NT2/D1 (cell line): ENCODE measurements at regions not wholly inside any gene's neighbourhood (a gene's known extent, or its start where the extent isn't known, plus 50 kb on each side); places are given as distances from the start of the nearest gene placed in this dataset.

Experiments used
- YY1 ChIP-seq: IDR thresholded peaks from 2 replicates; pipeline ENCODE4 v1.6.1; 2011; ENCODE audit not compliant: insufficient read length, insufficient read depth
- ZNF274 ChIP-seq: IDR thresholded peaks from 2 replicates; pipeline ENCODE4 v1.6.1; 2011; ENCODE audit warnings: mild to moderate bottlenecking, low read depth, low read length

- TF ChIP-seq ZNF274 = no peak
- TF ChIP-seq YY1 = no peak
These were observed 136.4 kb downstream of the LINC00237 start for GRCh38 chr20:20969701-20970280.
